Motor neuron (in vitro differentiated cells): ENCODE measurements at regions not wholly inside any gene's neighbourhood (a gene's known extent, or its start where the extent isn't known, plus 50 kb on each side); places are given as distances from the start of the nearest gene placed in this dataset.

Experiments used
- ATAC-seq, 8 experiments: fragments of 200-7000 bp; cut with Tn5 transposase; replicated peaks in 6 of 8; 2 replicates each; pipeline ENCODE4 v1.8.0; 2021; ENCODE audit warnings: mild to moderate bottlenecking in 8 of 8, moderate library complexity in 8 of 8
- H3K27ac ChIP-seq, 2 donors: fragments of 250-450 bp; sonication (Bioruptor Pico); 2 replicates each; pipeline ENCODE4 v1.9.0; 2021; ENCODE audit warnings: antibody characterized with exemption in 2 of 2, mild to moderate bottlenecking in 2 of 2, moderate library complexity in 1 of 2
- H3K4me1 ChIP-seq, 2 donors: fragments of 250-450 bp; sonication (Bioruptor Pico); replicated peaks in 1 of 2; 2 replicates each; pipeline ENCODE4 v1.6.1; 2021; ENCODE audit warnings: antibody characterized with exemption in 2 of 2, mild to moderate bottlenecking in 2 of 2, moderate library complexity in 1 of 2
- H3K4me3 ChIP-seq, 5 donors: fragments of 250-450 bp; sonication (Bioruptor Pico); 2 replicates each; pipeline ENCODE4 v1.9.0; 2021; ENCODE audit warnings: antibody characterized with exemption in 5 of 5, mild to moderate bottlenecking in 5 of 5, moderate library complexity in 4 of 5
- WGBS, 10 experiments: fragments of 450-650 bp; shearing (Covaris generic); methylation state at CpG; one replicate each; pipeline ENCODE4 v1.0.0; 2022; 5-methylcytosine and 5-hydroxymethylcytosine counted together
- in situ Hi-C, 9 experiments: fragments of 400-800 bp; cut with MboI; loops; one replicate each; pipeline ENCODE4 v1.15.0; 2021; ENCODE audit warnings: low sequenced_read_pairs in 9 of 9, low pct_unique_long_range_greater_than_20kb in 2 of 9; ENCODE audit not compliant: unreplicated experiment in 9 of 9

GRCh38 chr9:88326936-88327335 lies 61.3 kb upstream of the SPIN1 start:
- H3K4me3 ChIP-seq, result no peak overlapping the region
- H3K27ac ChIP-seq, result no peak overlapping the region
- ATAC-seq, result no peak
- peaks cover 0 to 7% of the 10 kb centered on the region in 2 donors for H3K4me1 ChIP-seq
- in situ Hi-C loops, result no loop called here
- 28 to 100% (median 88%) methylated on average over 1 to 2 of the region's 2 CpGs; no CpG with 5 or more reads in 1 of the 10 experiments for WGBS, 10 experiments

DNA sequence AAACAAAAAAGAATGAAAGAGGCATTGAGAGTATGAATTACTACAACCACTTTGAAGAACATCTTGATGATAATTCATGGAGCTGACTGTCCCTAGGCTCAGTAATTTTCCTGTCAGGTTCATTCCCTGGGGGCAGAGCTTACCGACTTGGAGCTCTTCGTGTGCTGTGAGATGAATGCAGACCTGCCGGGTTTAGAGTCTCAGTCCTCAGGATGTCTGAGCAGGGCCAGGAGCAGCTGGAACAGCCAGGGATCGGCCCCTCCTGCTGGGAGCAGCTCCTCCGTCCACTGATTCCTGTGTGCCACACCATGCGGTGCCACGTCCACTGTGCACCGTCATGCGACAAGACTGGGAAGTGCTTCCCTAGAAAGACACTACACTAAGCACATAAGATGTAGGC lies 62.2 kb upstream of the SPIN1 start:
- H3K4me1 ChIP-seq, result peaks cover 0 to 13% of the 10 kb centered on the region in 2 donors
- H3K27ac ChIP-seq, result peak overlapping the region in 1 of 2 donors; percentile 44
- ATAC-seq, result peak in 3 of 8 experiments; percentile 53 to 62 (median 58)
- H3K4me3 ChIP-seq, result no peak overlapping the region
- in situ Hi-C loops, result no loop called here
- WGBS, 10 experiments, result 60 to 89% (median 83%) methylated on average over 1 to 8 of the region's 9 CpGs; no CpG with 5 or more reads in 5 of the 10 experiments

- 0 to 100% (median 77%) methylated on average over 1 to 4 of the region's 4 CpGs; no CpG with 5 or more reads in 1 of the 10 experiments for WGBS, 10 experiments
- ATAC-seq, result no peak
- peaks cover 7 to 13% of the 10 kb centered on the region in 2 donors for H3K4me1 ChIP-seq
- no peak overlapping the region for H3K4me3 ChIP-seq
- in situ Hi-C loops, result loop anchor here in 1 of 9 experiments (25.0 kb wide), 1 partner anchor 89 kb away; no protein-coding TSS in a partner anchor
- H3K27ac ChIP-seq, result no peak overlapping the region
Observed at GRCh38 chr9:88322906-88323566, 65.2 kb upstream of the SPIN1 start.

DNA sequence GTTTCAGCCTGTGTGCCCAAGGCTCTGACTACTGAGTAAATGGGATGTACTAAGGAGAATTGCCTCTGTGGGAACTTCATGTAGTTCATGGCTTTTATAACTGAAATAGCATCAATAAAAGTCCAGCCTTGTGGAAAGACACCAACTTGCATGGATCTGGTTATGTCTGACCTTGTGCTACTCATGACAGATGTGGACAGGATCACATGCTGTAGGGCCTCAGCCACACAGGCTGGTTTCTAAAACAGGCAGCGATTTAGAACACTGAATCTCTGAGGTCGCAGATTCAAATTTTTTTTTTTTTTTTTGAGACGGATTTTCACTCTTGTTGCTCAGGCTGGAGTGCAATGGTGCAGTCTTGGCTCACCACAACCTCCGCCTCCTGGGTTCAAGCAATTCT lies 66.5 kb upstream of the SPIN1 start:
- ATAC-seq, result peak in 5 of 8 experiments; percentile 29 to 95 (median 81)
- in situ Hi-C loops, result loop anchor here in 1 of 9 experiments (25.0 kb wide), 1 partner anchor 91 kb away; no protein-coding TSS in a partner anchor

GRCh38 chr9:88320748-88321415 lies 67.4 kb upstream of the SPIN1 start:
- H3K27ac ChIP-seq, result no peak overlapping the region
- H3K4me3 ChIP-seq, result no peak overlapping the region
- ATAC-seq, result no peak
- peaks cover 7 to 9% of the 10 kb centered on the region in 2 donors for H3K4me1 ChIP-seq
- WGBS, 10 experiments, result 34 to 100% (median 90%) methylated on average over 1 to 11 of the region's 11 CpGs; no CpG with 5 or more reads in 1 of the 10 experiments
- in situ Hi-C loops, result loop anchor here in 1 of 9 experiments (25.0 kb wide), 1 partner anchor 91 kb away; no protein-coding TSS in a partner anchor

More for the DNA sequence above, 66.5 kb upstream of the SPIN1 start:
- H3K27ac ChIP-seq, result no peak overlapping the region
- peaks cover 7 to 13% of the 10 kb centered on the region in 2 donors for H3K4me1 ChIP-seq
- no peak overlapping the region for H3K4me3 ChIP-seq
- 31 to 100% (median 80%) methylated on average over 1 to 4 of the region's 4 CpGs; no CpG with 5 or more reads in 2 of the 10 experiments for WGBS, 10 experiments

GRCh38 chr9:88319936-88320747 lies 68.1 kb upstream of the SPIN1 start:
- Histone ChIP-seq H3K27ac (no peak overlapping the region), H3K4me3 (no peak overlapping the region), H3K4me1 (peaks cover 7% of the 10 kb centered on the region in 2 donors)
- 0 to 86% (median 77%) methylated on average over 1 to 4 of the region's 6 CpGs; no CpG with 5 or more reads in 4 of the 10 experiments for WGBS, 10 experiments
- peak in 2 of 8 experiments; percentile 38 to 65 for ATAC-seq
- in situ Hi-C loops, result loop anchor here in 1 of 9 experiments (25.0 kb wide), 1 partner anchor 92 kb away; no protein-coding TSS in a partner anchor

DNA sequence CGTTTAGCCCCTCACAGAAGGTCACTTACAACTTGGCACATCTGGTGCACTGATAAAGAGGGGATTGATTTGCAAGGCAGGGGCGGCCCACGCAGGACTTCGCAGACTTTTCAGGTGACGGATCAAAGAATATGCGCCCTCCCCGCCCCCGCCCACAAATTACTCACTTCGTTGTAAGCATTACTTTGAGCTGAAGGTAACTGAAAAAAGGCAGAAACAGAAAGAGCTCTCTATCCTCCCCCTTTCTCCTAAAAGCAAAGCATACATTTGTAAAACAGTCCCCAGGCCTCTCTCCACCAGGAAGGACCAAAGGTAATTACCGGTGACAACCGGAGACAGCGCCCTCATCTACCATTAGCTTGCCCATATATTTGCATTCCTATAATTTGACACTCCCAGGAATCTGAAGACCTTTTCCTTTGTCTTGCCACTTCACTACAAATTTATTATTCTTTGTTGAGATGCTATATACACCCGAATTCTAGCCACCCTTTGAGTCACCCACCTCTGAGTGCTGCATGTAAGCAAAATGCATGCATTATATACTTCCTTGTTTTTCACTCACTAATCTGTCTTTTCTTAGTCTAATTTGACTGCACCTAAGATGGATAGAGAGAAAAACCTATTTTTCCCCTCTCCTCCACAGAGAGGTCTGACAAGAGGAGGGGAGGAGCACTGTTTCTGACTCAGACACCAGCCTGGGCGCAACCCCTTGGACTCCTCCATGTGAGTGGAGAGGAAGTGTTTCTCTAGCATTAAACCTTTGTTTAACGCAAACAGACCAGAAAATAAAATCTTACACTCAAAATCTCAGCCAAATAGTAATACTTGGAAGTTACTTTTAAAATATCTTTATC lies 74.7 kb upstream of the SPIN1 start:
- WGBS, 10 experiments, result 4 to 80% (median 28%) methylated on average over 1 to 10 of the region's 15 CpGs; no CpG with 5 or more reads in 2 of the 10 experiments
- no peak overlapping the region for H3K4me3 ChIP-seq
- ATAC-seq, result peak in 7 of 8 experiments; percentile 24 to 94 (median 67)
- in situ Hi-C loops, result loop anchor here in 1 of 9 experiments (25.0 kb wide), 1 partner anchor 99 kb away; no protein-coding TSS in a partner anchor
- H3K4me1 ChIP-seq, result peaks cover 11 to 15% of the 10 kb centered on the region in 2 donors
- no peak overlapping the region for H3K27ac ChIP-seq

- H3K4me3 ChIP-seq, result no peak overlapping the region
- 55 to 100% (median 85%) methylated on average over 1 to 12 of the region's 13 CpGs for WGBS, 10 experiments
- no peak for ATAC-seq
- peaks cover 11 to 12% of the 10 kb centered on the region in 2 donors for H3K4me1 ChIP-seq
- no peak overlapping the region for H3K27ac ChIP-seq
- in situ Hi-C loops, result loop anchor here in 1 of 9 experiments (25.0 kb wide), 1 partner anchor 100 kb away; no protein-coding TSS in a partner anchor
Observed at GRCh38 chr9:88312517-88313103, 75.6 kb upstream of the SPIN1 start.

- ATAC-seq, result no peak
- in situ Hi-C loops, result loop anchor here in 1 of 9 experiments (25.0 kb wide), 1 partner anchor 100 kb away; no protein-coding TSS in a partner anchor
- H3K4me1 ChIP-seq, result peaks cover 11 to 12% of the 10 kb centered on the region in 2 donors
- H3K27ac ChIP-seq, result no peak overlapping the region
- H3K4me3 ChIP-seq, result no peak overlapping the region
Observed at GRCh38 chr9:88312045-88312444, 76.2 kb upstream of the SPIN1 start.

GRCh38 chr9:88310310-88310980 lies 77.8 kb upstream of the SPIN1 start:
- Histone ChIP-seq H3K4me3 (no peak overlapping the region), H3K27ac (no peak overlapping the region), H3K4me1 (peaks cover 11 to 12% of the 10 kb centered on the region in 2 donors)
- in situ Hi-C loops, result loop anchor here in 1 of 9 experiments (25.0 kb wide), 1 partner anchor 102 kb away; no protein-coding TSS in a partner anchor
- 40 to 87% (median 76%) methylated on average over 1 to 9 of the region's 10 CpGs; no CpG with 5 or more reads in 2 of the 10 experiments for WGBS, 10 experiments
- ATAC-seq, result peak in 1 of 8 experiments; percentile 54
